ENCODE measurements at regions not wholly inside any gene's neighbourhood (a gene's known extent, or its start where the extent isn't known, plus 50 kb on each side); places are given as distances from the start of the nearest gene placed in this dataset.

GRCh38 chr5:121105921-121106320 is 641.8 kb downstream of the PRR16 start:
- no peak for TF ChIP-seq CTCF (conservative IDR thresholded peaks at IDR 0.05)
- TF ChIP-seq ZFX (IDR thresholded peaks at IDR 0.05) = no peak

Measured in C4-2B (cell line).